ENCODE measurements at regions not wholly inside any gene's neighbourhood (a gene's known extent, or its start where the extent isn't known, plus 50 kb on each side); places are given as distances from the start of the nearest gene placed in this dataset.

GRCh38 chr14:71498212-71498611, 434.0 kb upstream of the RGS6 start:
- DNase-seq (no peak), FAIRE-seq (no peak)
- no peaks in the 10 kb centered on the region for H3K36me3 ChIP-seq (ENCODE audit: control insufficient read depth in 2 of 3, insufficient read depth in 3 of 3, low read length in 3 of 3)
- intact Hi-C loops (cut with DNase I): no loop called here
- H3K4me3 ChIP-seq (ENCODE audit: low read length in 3 of 3): no peak overlapping the region
- H3K27ac ChIP-seq (ENCODE audit: low read depth in 2 of 2, low read length in 2 of 2): no peak overlapping the region
- no peaks in the 10 kb centered on the region for H3K4me1 ChIP-seq (ENCODE audit: control insufficient read depth in 2 of 3, insufficient read depth in 2 of 3, low read depth in 1 of 3, low read length in 3 of 3)
- no peaks in the 10 kb centered on the region for H3K27me3 ChIP-seq (ENCODE audit: control insufficient read depth, insufficient read depth, low read length)
- no peak overlapping the region for H3K9ac ChIP-seq (ENCODE audit: low read length in 3 of 3)
- TF ChIP-seq, protein P1, sequence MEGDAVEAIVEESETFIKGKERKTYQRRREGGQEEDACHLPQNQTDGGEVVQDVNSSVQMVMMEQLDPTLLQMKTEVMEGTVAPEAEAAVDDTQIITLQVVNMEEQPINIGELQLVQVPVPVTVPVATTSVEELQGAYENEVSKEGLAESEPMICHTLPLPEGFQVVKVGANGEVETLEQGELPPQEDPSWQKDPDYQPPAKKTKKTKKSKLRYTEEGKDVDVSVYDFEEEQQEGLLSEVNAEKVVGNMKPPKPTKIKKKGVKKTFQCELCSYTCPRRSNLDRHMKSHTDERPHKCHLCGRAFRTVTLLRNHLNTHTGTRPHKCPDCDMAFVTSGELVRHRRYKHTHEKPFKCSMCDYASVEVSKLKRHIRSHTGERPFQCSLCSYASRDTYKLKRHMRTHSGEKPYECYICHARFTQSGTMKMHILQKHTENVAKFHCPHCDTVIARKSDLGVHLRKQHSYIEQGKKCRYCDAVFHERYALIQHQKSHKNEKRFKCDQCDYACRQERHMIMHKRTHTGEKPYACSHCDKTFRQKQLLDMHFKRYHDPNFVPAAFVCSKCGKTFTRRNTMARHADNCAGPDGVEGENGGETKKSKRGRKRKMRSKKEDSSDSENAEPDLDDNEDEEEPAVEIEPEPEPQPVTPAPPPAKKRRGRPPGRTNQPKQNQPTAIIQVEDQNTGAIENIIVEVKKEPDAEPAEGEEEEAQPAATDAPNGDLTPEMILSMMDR (IDR thresholded peaks at IDR 0.05; ENCODE audit: borderline replicate concordance, extremely low read depth, insufficient read depth): no peak
- no peaks in the 10 kb centered on the region for H3K9me3 ChIP-seq (ENCODE audit: control insufficient read depth in 2 of 3, insufficient read depth in 1 of 3, low read length in 3 of 3)

- FAIRE-seq: no peak
- Histone ChIP-seq H3K9ac (ENCODE audit: low read length in 3 of 3) (no peak overlapping the region), H3K4me1 (ENCODE audit: control insufficient read depth in 2 of 3, insufficient read depth in 2 of 3, low read depth in 1 of 3, low read length in 3 of 3) (no peaks in the 10 kb centered on the region), H3K36me3 (ENCODE audit: control insufficient read depth in 2 of 3, insufficient read depth in 3 of 3, low read length in 3 of 3) (no peaks in the 10 kb centered on the region), H3K9me3 (ENCODE audit: control insufficient read depth in 2 of 3, insufficient read depth in 1 of 3, low read length in 3 of 3) (no peaks in the 10 kb centered on the region), H3K4me3 (ENCODE audit: low read length in 3 of 3) (no peak overlapping the region), H3K27ac (ENCODE audit: low read depth in 2 of 2, low read length in 2 of 2) (no peak overlapping the region), H3K27me3 (ENCODE audit: control insufficient read depth, insufficient read depth, low read length) (no peaks in the 10 kb centered on the region)
- TF ChIP-seq, protein P1 (IDR thresholded peaks at IDR 0.05; ENCODE audit: borderline replicate concordance, extremely low read depth, insufficient read depth): no peak
- intact Hi-C loops (cut with DNase I): no loop called here
- DNase-seq: no peak
These were observed 433.2 kb upstream of the RGS6 start for GRCh38 chr14:71499018-71499417.

- Histone ChIP-seq H3K9me3 (ENCODE audit: control insufficient read depth in 2 of 3, insufficient read depth in 1 of 3, low read length in 3 of 3) (no peaks in the 10 kb centered on the region), H3K27me3 (ENCODE audit: control insufficient read depth, insufficient read depth, low read length) (no peaks in the 10 kb centered on the region), H3K4me3 (ENCODE audit: low read length in 3 of 3) (no peak overlapping the region), H3K9ac (ENCODE audit: low read length in 3 of 3) (no peak overlapping the region), H3K36me3 (ENCODE audit: control insufficient read depth in 2 of 3, insufficient read depth in 3 of 3, low read length in 3 of 3) (no peaks in the 10 kb centered on the region), H3K4me1 (ENCODE audit: control insufficient read depth in 2 of 3, insufficient read depth in 2 of 3, low read depth in 1 of 3, low read length in 3 of 3) (no peaks in the 10 kb centered on the region), H3K27ac (ENCODE audit: low read depth in 2 of 2, low read length in 2 of 2) (no peak overlapping the region)
- TF ChIP-seq, protein P1 (IDR thresholded peaks at IDR 0.05; ENCODE audit: borderline replicate concordance, extremely low read depth, insufficient read depth): no peak
- DNase-seq (no peak), FAIRE-seq (no peak)
- intact Hi-C loops (cut with DNase I): no loop called here
These were observed 424.5 kb upstream of the RGS6 start for GRCh38 chr14:71507681-71508080.

DNA sequence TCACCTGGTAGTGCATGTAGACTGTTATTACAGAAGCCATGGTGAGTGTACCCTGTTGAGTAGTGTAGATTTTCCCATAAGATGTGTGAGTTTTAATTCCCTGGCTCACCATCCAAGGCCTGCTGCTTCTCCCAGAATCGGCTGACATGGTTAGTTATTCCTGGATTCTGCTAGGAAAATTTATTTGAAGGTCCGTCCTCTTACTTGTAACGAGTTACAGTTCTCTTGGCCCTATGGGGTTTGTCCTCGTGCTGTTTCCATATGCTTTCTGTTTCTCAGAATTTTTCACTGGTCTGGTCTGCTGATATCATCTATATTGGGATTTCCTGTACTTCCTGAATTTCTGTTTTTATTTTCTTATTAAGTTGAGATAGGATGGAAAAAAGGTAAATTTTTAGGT, 423.3 kb upstream of the RGS6 start:
- TF ChIP-seq, protein P1 (IDR thresholded peaks at IDR 0.05; ENCODE audit: borderline replicate concordance, extremely low read depth, insufficient read depth): no peak
- Histone ChIP-seq H3K9ac (ENCODE audit: low read length in 3 of 3) (no peak overlapping the region), H3K27me3 (ENCODE audit: control insufficient read depth, insufficient read depth, low read length) (no peaks in the 10 kb centered on the region), H3K36me3 (ENCODE audit: control insufficient read depth in 2 of 3, insufficient read depth in 3 of 3, low read length in 3 of 3) (no peaks in the 10 kb centered on the region), H3K4me3 (ENCODE audit: low read length in 3 of 3) (no peak overlapping the region), H3K27ac (ENCODE audit: low read depth in 2 of 2, low read length in 2 of 2) (no peak overlapping the region), H3K9me3 (ENCODE audit: control insufficient read depth in 2 of 3, insufficient read depth in 1 of 3, low read length in 3 of 3) (no peaks in the 10 kb centered on the region), H3K4me1 (ENCODE audit: control insufficient read depth in 2 of 3, insufficient read depth in 2 of 3, low read depth in 1 of 3, low read length in 3 of 3) (no peaks in the 10 kb centered on the region)
- DNase-seq: no peak
- intact Hi-C loops (cut with DNase I): no loop called here
- no peak for FAIRE-seq

Measured in kidney (tissue), 13 donors.